Keratinocyte (primary cell): ENCODE measurements at regions not wholly inside any gene's neighbourhood (a gene's known extent, or its start where the extent isn't known, plus 50 kb on each side); places are given as distances from the start of the nearest gene placed in this dataset.

ENCODE experiments used
- DNase-seq: peaks from one replicate; pipeline ENCODE4 v3.0.0-alpha.2; 2011; ENCODE audit warnings: low read depth, missing footprints, low spot score
- FAIRE-seq: peaks from 2 replicates; lab custom pipeline; 2011; peaks lifted over from hg19 to GRCh38; lab: Jason Lieb, UNC
- H2AFZ ChIP-seq: 2 replicates; pipeline ENCODE4 v1.6.0; 2012; ENCODE audit warnings: low read length, control low read depth, inconsistent platforms; ENCODE audit not compliant: control insufficient read depth
- H3K27ac ChIP-seq: 2 replicates; pipeline ENCODE4 v1.5.1; 2011; ENCODE audit warnings: low read length; ENCODE audit not compliant: control insufficient read depth, insufficient read depth
- H3K27me3 ChIP-seq: 3 replicates; pipeline ENCODE4 v1.6.0; 2011; ENCODE audit warnings: low read length; ENCODE audit not compliant: control insufficient read depth, insufficient read depth; ENCODE audit errors: extremely low read depth
- H3K36me3 ChIP-seq, 2 experiments: 2 replicates in 1 of 2; 3 replicates in 1 of 2; pipeline ENCODE4 v1.5.1; 2011; ENCODE audit warnings: low read length in 2 of 2, mild to moderate bottlenecking in 1 of 2; ENCODE audit not compliant: control insufficient read depth in 2 of 2, insufficient read depth in 2 of 2; ENCODE audit errors: extremely low read depth in 1 of 2
- H3K4me1 ChIP-seq: 3 replicates; pipeline ENCODE4 v1.5.1; 2011; ENCODE audit warnings: low read length; ENCODE audit not compliant: control insufficient read depth, insufficient read depth; ENCODE audit errors: extremely low read depth
- H3K4me2 ChIP-seq: 3 replicates; pipeline ENCODE4 v1.6.0; 2011; ENCODE audit warnings: low read depth, low read length; ENCODE audit not compliant: control insufficient read depth, insufficient read depth; ENCODE audit errors: extremely low read depth
- H3K4me3 ChIP-seq, 3 experiments: fragments of 200-600 bp in 1 of 3; sonication (generic) in 1 of 3; 2 replicates in 2 of 3; 3 replicates in 1 of 3; pipeline ENCODE4 v1.5.1; 2011 to 2016; ENCODE audit warnings: low read length in 3 of 3, mild to moderate bottlenecking in 3 of 3, control low read depth in 2 of 3, inconsistent platforms in 1 of 3, low read depth in 1 of 3, mixed read lengths in 1 of 3, mixed run types in 1 of 3, moderate library complexity in 1 of 3; ENCODE audit not compliant: control insufficient read depth in 2 of 3, insufficient read depth in 2 of 3; ENCODE audit errors: extremely low read depth in 1 of 3
- H3K79me2 ChIP-seq: 2 replicates; pipeline ENCODE4 v1.6.0; 2012; ENCODE audit warnings: low read length; ENCODE audit not compliant: control insufficient read depth, insufficient read depth
- H3K9ac ChIP-seq: 3 replicates; pipeline ENCODE4 v1.6.0; 2011; ENCODE audit warnings: low read length; ENCODE audit not compliant: control insufficient read depth, insufficient read depth; ENCODE audit errors: extremely low read depth
- H3K9me1 ChIP-seq: 3 replicates; pipeline ENCODE4 v1.6.0; 2011; ENCODE audit warnings: low read length; ENCODE audit not compliant: control insufficient read depth, insufficient read depth; ENCODE audit errors: extremely low read depth
- H3K9me3 ChIP-seq: 2 replicates; pipeline ENCODE4 v1.5.1; 2012; ENCODE audit warnings: low read depth, low read length; ENCODE audit not compliant: control insufficient read depth
- H4K20me1 ChIP-seq: 3 replicates; pipeline ENCODE4 v1.6.0; 2011; ENCODE audit warnings: low read length; ENCODE audit not compliant: control insufficient read depth, insufficient read depth; ENCODE audit errors: extremely low read depth
- EZH2 ChIP-seq: IDR thresholded peaks from one replicate; pipeline ENCODE4 v1.6.1; 2012; ENCODE audit warnings: inconsistent platforms, mild to moderate bottlenecking, low read length, moderate library complexity
- dilution Hi-C: fragments of 300-500 bp; cut with MboI; formaldehyde crosslinking; loops from one replicate; pipeline ENCODE4 v1.7.0; 2020; ENCODE audit warnings: low sequenced_read_pairs; ENCODE audit not compliant: extremely low pct_ligation_motif_present
- TF ChIP-seq, protein P1 (sequence below), 3 experiments: IDR thresholded peaks in 1 of 3; conservative IDR thresholded peaks in 1 of 3; optimal IDR thresholded peaks in 1 of 3; 2 replicates in 2 of 3; 3 replicates in 1 of 3; pipeline versions ENCODE3 to v1.5.1; 2011; ENCODE audit warnings: low read length in 3 of 3, mild to moderate bottlenecking in 3 of 3, moderate library complexity in 2 of 3, control low read depth in 1 of 3, inconsistent platforms in 1 of 3; ENCODE audit not compliant: insufficient read depth in 2 of 3; ENCODE audit errors: extremely low read depth in 1 of 3

DNA sequence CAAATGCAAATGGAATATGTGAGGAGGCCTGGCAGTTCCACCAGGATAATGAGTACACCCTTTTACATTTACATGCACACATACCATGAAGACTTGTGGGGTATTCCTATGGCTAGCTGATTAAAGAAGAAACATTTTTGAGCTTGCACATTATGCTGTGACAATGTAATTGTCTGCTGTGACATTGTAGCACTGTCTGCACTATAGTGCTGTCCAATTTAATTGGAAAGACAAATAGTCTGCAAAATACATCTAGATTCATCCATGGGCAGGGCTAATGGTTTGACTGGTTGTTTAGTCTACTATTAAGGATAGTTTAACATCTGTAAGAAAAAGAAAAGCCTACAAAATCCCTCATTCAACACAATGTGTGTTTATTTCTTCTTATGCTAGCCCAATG, 1005.6 kb upstream of the LRFN5 start:
- H4K20me1 ChIP-seq = no peaks in the 10 kb centered on the region
- FAIRE-seq = no peak
- no peak for DNase-seq

DNA sequence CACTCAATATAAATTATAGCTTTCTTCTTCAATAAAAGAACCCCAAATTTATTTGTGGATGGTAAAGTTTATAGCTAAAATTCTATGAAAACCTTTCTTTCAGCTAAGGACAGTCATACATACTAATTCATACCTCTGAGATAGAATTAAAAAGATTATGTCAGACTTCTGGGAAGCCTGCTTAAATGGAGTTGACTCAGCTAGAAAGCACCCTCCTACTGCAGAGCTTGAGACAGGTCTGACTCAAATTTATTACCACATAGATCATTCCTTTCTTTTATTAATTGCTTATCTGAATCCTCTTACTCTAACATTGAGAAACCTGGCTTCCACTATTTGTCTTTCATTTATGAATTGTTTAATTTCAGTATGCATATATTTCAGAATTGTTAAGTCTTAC, 1007.0 kb upstream of the LRFN5 start:
- no peak for FAIRE-seq
- H4K20me1 ChIP-seq = no peaks in the 10 kb centered on the region
- no peaks in the 10 kb centered on the region for H3K9me1 ChIP-seq
- no peaks in the 10 kb centered on the region for H3K4me1 ChIP-seq
- no peak for DNase-seq
- no peaks in the 10 kb centered on the region for H3K27me3 ChIP-seq
- H3K4me3 ChIP-seq = no peak overlapping the region
- no peak for TF ChIP-seq EZH2
- TF ChIP-seq, protein P1, sequence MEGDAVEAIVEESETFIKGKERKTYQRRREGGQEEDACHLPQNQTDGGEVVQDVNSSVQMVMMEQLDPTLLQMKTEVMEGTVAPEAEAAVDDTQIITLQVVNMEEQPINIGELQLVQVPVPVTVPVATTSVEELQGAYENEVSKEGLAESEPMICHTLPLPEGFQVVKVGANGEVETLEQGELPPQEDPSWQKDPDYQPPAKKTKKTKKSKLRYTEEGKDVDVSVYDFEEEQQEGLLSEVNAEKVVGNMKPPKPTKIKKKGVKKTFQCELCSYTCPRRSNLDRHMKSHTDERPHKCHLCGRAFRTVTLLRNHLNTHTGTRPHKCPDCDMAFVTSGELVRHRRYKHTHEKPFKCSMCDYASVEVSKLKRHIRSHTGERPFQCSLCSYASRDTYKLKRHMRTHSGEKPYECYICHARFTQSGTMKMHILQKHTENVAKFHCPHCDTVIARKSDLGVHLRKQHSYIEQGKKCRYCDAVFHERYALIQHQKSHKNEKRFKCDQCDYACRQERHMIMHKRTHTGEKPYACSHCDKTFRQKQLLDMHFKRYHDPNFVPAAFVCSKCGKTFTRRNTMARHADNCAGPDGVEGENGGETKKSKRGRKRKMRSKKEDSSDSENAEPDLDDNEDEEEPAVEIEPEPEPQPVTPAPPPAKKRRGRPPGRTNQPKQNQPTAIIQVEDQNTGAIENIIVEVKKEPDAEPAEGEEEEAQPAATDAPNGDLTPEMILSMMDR (optimal IDR thresholded peaks at IDR 0.05 in 1 of 3, IDR thresholded peaks at IDR 0.05 in 1 of 3, conservative IDR thresholded peaks at IDR 0.05 in 1 of 3; ENCODE audit: extremely low read depth in 1 of 3, insufficient read depth in 2 of 3, low read length in 3 of 3) = no peak
- no peak overlapping the region for H3K9ac ChIP-seq
- no peak overlapping the region for H3K27ac ChIP-seq
- dilution Hi-C loops = no loop called here
- H2AFZ ChIP-seq = no peak overlapping the region
- H3K4me2 ChIP-seq = no peak overlapping the region
- no peaks in the 10 kb centered on the region for H3K9me3 ChIP-seq
- no peaks in the 10 kb centered on the region for H3K36me3 ChIP-seq
- no peaks in the 10 kb centered on the region for H3K79me2 ChIP-seq

More for the DNA sequence above, 1005.6 kb upstream of the LRFN5 start:
- Histone ChIP-seq H3K79me2 (no peaks in the 10 kb centered on the region), H3K9ac (no peak overlapping the region), H3K36me3 (no peaks in the 10 kb centered on the region), H3K4me1 (no peaks in the 10 kb centered on the region), H3K27ac (no peak overlapping the region), H2AFZ (no peak overlapping the region), H3K9me1 (no peaks in the 10 kb centered on the region), H3K4me3 (no peak overlapping the region), H3K4me2 (no peak overlapping the region), H3K9me3 (no peaks in the 10 kb centered on the region), H3K27me3 (no peaks in the 10 kb centered on the region)
- dilution Hi-C loops = no loop called here
- TF ChIP-seq, protein P1 (optimal IDR thresholded peaks at IDR 0.05 in 1 of 3, IDR thresholded peaks at IDR 0.05 in 1 of 3, conservative IDR thresholded peaks at IDR 0.05 in 1 of 3; ENCODE audit: extremely low read depth in 1 of 3, insufficient read depth in 2 of 3, low read length in 3 of 3) = no peak
- no peak for TF ChIP-seq EZH2
